HEK293 (cell line): ENCODE measurements at regions not wholly inside any gene's neighbourhood (a gene's known extent, or its start where the extent isn't known, plus 50 kb on each side); places are given as distances from the start of the nearest gene placed in this dataset.
A peak's percentile ranks its signal among the peaks of the same experiment; 100 is the strongest.

Experiments used
- EGR2 ChIP-seq: fragments of 450-650 bp; formaldehyde crosslinking; IDR thresholded peaks from 2 replicates; pipeline ENCODE4 v1.5.1; 2016; ENCODE audit warnings: low read depth, missing biosample characterization, missing genetic modification characterization
- MZF1 ChIP-seq: fragments of 450-650 bp; formaldehyde crosslinking; IDR thresholded peaks from 2 replicates; pipeline ENCODE4 v1.5.1; 2017; ENCODE audit warnings: missing biosample characterization, missing genetic modification characterization, borderline replicate concordance
- WT1 ChIP-seq: fragments of 450-650 bp; formaldehyde crosslinking; IDR thresholded peaks from 2 replicates; pipeline ENCODE4 v1.5.1; 2016; ENCODE audit warnings: missing biosample characterization, missing genetic modification characterization
- ZBTB17 ChIP-seq: fragments of 450-650 bp; formaldehyde crosslinking; IDR thresholded peaks from 2 replicates; pipeline ENCODE4 v1.5.1; 2016; ENCODE audit warnings: missing biosample characterization, missing genetic modification characterization
- ZFHX2 ChIP-seq: fragments of 450-650 bp; formaldehyde crosslinking; conservative IDR thresholded peaks from 2 replicates; pipeline ENCODE4 v1.5.1; 2016; ENCODE audit warnings: missing biosample characterization, missing genetic modification characterization
- ZNF24 ChIP-seq: fragments of 450-650 bp; formaldehyde crosslinking; IDR thresholded peaks from 2 replicates; pipeline ENCODE4 v1.5.1; 2016; ENCODE audit warnings: missing biosample characterization, missing genetic modification characterization
- ZNF292 ChIP-seq: fragments of 450-650 bp; formaldehyde crosslinking; IDR thresholded peaks from 2 replicates; pipeline ENCODE4 v1.5.1; 2016; ENCODE audit warnings: low read depth, missing biosample characterization, missing genetic modification characterization, borderline replicate concordance
- ZNF335 ChIP-seq: fragments of 450-650 bp; formaldehyde crosslinking; conservative IDR thresholded peaks from 2 replicates; pipeline ENCODE4 v1.5.1; 2016; ENCODE audit warnings: missing biosample characterization, missing genetic modification characterization
- ZNF37A ChIP-seq: fragments of 450-650 bp; IDR thresholded peaks from 2 replicates; pipeline ENCODE4 v1.5.1; 2018; ENCODE audit warnings: missing biosample characterization, missing genetic modification characterization
- ZNF391 ChIP-seq: fragments of 450-650 bp; formaldehyde crosslinking; IDR thresholded peaks from 2 replicates; pipeline ENCODE4 v1.5.1; 2016; ENCODE audit warnings: low read depth, missing biosample characterization, missing genetic modification characterization, borderline replicate concordance
- ZNF416 ChIP-seq: fragments of 450-650 bp; formaldehyde crosslinking; IDR thresholded peaks from 2 replicates; pipeline ENCODE4 v1.5.1; 2016; ENCODE audit warnings: missing biosample characterization, missing genetic modification characterization
- ZNF521 ChIP-seq: fragments of 450-650 bp; formaldehyde crosslinking; IDR thresholded peaks from 2 replicates; pipeline ENCODE4 v1.5.1; 2017; ENCODE audit warnings: missing biosample characterization, mild to moderate bottlenecking, missing genetic modification characterization
- ZNF560 ChIP-seq: fragments of 450-650 bp; formaldehyde crosslinking; IDR thresholded peaks from 2 replicates; pipeline ENCODE4 v1.5.1; 2017; ENCODE audit warnings: missing biosample characterization, missing genetic modification characterization, borderline replicate concordance
- ZNF585B ChIP-seq: fragments of 450-650 bp; formaldehyde crosslinking; IDR thresholded peaks from 2 replicates; pipeline ENCODE4 v1.5.1; 2016; ENCODE audit warnings: missing biosample characterization, missing genetic modification characterization
- ZNF624 ChIP-seq: fragments of 450-650 bp; formaldehyde crosslinking; IDR thresholded peaks from 2 replicates; pipeline ENCODE4 v1.5.1; 2017; ENCODE audit warnings: missing biosample characterization, missing genetic modification characterization
- ZNF626 ChIP-seq: fragments of 450-650 bp; sonication (Bioruptor Pico); formaldehyde crosslinking; IDR thresholded peaks from 2 replicates; pipeline ENCODE4 v1.5.1; 2018; ENCODE audit warnings: missing biosample characterization, missing genetic modification characterization, inconsistent platforms
- ZNF654 ChIP-seq: fragments of 450-650 bp; formaldehyde crosslinking; IDR thresholded peaks from 2 replicates; pipeline ENCODE4 v1.5.1; 2016; ENCODE audit warnings: low read depth, missing biosample characterization, missing genetic modification characterization
- ZNF670 ChIP-seq: fragments of 450-650 bp; formaldehyde crosslinking; IDR thresholded peaks from 2 replicates; pipeline ENCODE4 v1.5.1; 2016; ENCODE audit warnings: missing biosample characterization, missing genetic modification characterization, low read depth
- ZNF768 ChIP-seq: fragments of 450-650 bp; formaldehyde crosslinking; IDR thresholded peaks from 2 replicates; pipeline ENCODE4 v1.5.1; 2018; ENCODE audit warnings: missing biosample characterization, mild to moderate bottlenecking, missing genetic modification characterization
- ZNF843 ChIP-seq: fragments of 450-650 bp; formaldehyde crosslinking; IDR thresholded peaks from 2 replicates; pipeline ENCODE4 v1.5.1; 2016; ENCODE audit warnings: missing biosample characterization, missing genetic modification characterization
- ZSCAN16 ChIP-seq: fragments of 450-650 bp; formaldehyde crosslinking; IDR thresholded peaks from 2 replicates; pipeline ENCODE4 v1.5.1; 2016; ENCODE audit warnings: missing biosample characterization, missing genetic modification characterization
- TF ChIP-seq, protein P1 (sequence below): fragments of 450-650 bp; formaldehyde crosslinking; IDR thresholded peaks from 2 replicates; pipeline ENCODE4 v1.5.1; 2016; ENCODE audit warnings: missing biosample characterization, missing genetic modification characterization, borderline replicate concordance
- TF ChIP-seq, protein P2 (sequence below): fragments of 450-650 bp; formaldehyde crosslinking; conservative IDR thresholded peaks from 2 replicates; pipeline ENCODE4 v1.5.1; 2016; ENCODE audit warnings: low read depth, missing biosample characterization, missing genetic modification characterization
- TF ChIP-seq, protein P3 (sequence below): fragments of 450-650 bp; formaldehyde crosslinking; IDR thresholded peaks from 2 replicates; pipeline ENCODE4 v1.5.1; 2016; ENCODE audit warnings: missing biosample characterization, missing genetic modification characterization
- TF ChIP-seq, protein P4 (sequence below): fragments of 450-650 bp; formaldehyde crosslinking; IDR thresholded peaks from 2 replicates; pipeline ENCODE4; 2016; ENCODE audit warnings: missing biosample characterization, missing genetic modification characterization
- TF ChIP-seq, protein P5 (sequence below): fragments of 450-650 bp; formaldehyde crosslinking; IDR thresholded peaks from 2 replicates; pipeline ENCODE4 v1.5.1; 2016; ENCODE audit warnings: missing biosample characterization, missing genetic modification characterization
- TF ChIP-seq, protein P6 (sequence below): fragments of 450-650 bp; formaldehyde crosslinking; IDR thresholded peaks from 2 replicates; pipeline ENCODE4 v1.5.1; 2016; ENCODE audit warnings: missing biosample characterization, missing genetic modification characterization

DNA sequence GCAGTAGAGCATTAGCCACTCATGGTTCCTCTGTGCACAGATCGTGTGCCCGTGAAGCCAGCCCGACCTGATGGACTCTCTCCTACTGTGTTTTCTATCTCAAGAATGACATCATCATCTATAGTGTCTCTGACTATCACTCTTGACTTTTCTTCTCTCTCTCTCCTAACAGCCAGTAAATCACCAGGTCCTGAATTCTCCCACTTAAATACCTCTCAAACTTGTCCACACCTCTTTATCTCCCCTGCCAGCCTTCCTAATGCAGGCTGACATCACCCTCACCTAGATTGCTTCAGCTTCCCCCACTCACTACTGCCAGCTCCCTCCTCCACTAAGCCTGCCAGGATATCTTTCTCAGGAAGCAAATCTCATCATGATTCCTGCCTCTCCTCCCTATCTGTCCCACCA lies 90.6 kb upstream of the MIER3 start (continued):
- TF ChIP-seq ZNF624 (no peak), ZNF416 (tag by site-specific recombination) (0 out of 2 replicates have a peak, but pooled peaks have one; percentile 39), ZNF24 (peak; percentile 99), ZSCAN16 (tag by site-specific recombination) (no peak; the same call in 1 of the 2 replicates), ZNF670 (tag by site-specific recombination) (no peak), ZNF292 (tag by site-specific recombination) (no peak), ZNF585B (tag by site-specific recombination) (no peak), ZNF560 (tag by site-specific recombination) (no peak), ZNF391 (tag by site-specific recombination) (peak; percentile 56; the same call in 1 of the 2 replicates), ZNF654 (tag by site-specific recombination) (peak; percentile 6; the same call in 1 of the 2 replicates), ZNF521 (tag by site-specific recombination) (no peak), ZNF626 (tag by site-specific recombination) (no peak), ZNF37A (tag by site-specific recombination) (no peak), ZBTB17 (tag by site-specific recombination) (peak; percentile 97), MZF1 (tag by site-specific recombination) (peak; percentile 50; the same call in 1 of the 2 replicates), ZFHX2 (tag by site-specific recombination) (peak; percentile 88), ZNF843 (tag by site-specific recombination) (peak; percentile 100), ZNF768 (tag by site-specific recombination) (no peak), EGR2 (tag by site-specific recombination) (peak; percentile 90), ZNF335 (peak; percentile 78), WT1 (peak; percentile 80)
- TF ChIP-seq, protein P1, sequence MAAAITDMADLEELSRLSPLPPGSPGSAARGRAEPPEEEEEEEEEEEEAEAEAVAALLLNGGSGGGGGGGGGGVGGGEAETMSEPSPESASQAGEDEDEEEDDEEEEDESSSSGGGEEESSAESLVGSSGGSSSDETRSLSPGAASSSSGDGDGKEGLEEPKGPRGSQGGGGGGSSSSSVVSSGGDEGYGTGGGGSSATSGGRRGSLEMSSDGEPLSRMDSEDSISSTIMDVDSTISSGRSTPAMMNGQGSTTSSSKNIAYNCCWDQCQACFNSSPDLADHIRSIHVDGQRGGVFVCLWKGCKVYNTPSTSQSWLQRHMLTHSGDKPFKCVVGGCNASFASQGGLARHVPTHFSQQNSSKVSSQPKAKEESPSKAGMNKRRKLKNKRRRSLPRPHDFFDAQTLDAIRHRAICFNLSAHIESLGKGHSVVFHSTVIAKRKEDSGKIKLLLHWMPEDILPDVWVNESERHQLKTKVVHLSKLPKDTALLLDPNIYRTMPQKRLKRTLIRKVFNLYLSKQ (tag by site-specific recombination) = no peak
- TF ChIP-seq, protein P2, sequence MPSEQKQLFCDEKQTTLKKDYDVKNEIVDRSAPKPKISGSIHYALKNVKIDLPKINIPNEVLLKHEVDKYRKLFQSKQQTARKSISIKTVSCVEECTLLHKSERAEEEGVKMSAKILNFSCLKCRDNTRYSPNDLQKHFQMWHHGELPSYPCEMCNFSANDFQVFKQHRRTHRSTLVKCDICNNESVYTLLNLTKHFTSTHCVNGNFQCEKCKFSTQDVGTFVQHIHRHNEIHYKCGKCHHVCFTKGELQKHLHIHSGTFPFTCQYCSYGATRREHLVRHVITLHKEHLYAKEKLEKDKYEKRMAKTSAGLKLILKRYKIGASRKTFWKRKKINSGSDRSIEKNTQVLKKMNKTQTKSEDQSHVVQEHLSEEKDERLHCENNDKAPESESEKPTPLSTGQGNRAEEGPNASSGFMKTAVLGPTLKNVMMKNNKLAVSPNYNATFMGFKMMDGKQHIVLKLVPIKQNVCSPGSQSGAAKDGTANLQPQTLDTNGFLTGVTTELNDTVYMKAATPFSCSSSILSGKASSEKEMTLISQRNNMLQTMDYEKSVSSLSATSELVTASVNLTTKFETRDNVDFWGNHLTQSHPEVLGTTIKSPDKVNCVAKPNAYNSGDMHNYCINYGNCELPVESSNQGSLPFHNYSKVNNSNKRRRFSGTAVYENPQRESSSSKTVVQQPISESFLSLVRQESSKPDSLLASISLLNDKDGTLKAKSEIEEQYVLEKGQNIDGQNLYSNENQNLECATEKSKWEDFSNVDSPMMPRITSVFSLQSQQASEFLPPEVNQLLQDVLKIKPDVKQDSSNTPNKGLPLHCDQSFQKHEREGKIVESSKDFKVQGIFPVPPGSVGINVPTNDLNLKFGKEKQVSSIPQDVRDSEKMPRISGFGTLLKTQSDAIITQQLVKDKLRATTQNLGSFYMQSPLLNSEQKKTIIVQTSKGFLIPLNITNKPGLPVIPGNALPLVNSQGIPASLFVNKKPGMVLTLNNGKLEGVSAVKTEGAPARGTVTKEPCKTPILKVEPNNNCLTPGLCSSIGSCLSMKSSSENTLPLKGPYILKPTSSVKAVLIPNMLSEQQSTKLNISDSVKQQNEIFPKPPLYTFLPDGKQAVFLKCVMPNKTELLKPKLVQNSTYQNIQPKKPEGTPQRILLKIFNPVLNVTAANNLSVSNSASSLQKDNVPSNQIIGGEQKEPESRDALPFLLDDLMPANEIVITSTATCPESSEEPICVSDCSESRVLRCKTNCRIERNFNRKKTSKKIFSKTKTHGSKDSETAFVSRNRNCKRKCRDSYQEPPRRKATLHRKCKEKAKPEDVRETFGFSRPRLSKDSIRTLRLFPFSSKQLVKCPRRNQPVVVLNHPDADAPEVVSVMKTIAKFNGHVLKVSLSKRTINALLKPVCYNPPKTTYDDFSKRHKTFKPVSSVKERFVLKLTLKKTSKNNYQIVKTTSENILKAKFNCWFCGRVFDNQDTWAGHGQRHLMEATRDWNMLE (tag by site-specific recombination) = peak; percentile 87
- TF ChIP-seq, protein P3, sequence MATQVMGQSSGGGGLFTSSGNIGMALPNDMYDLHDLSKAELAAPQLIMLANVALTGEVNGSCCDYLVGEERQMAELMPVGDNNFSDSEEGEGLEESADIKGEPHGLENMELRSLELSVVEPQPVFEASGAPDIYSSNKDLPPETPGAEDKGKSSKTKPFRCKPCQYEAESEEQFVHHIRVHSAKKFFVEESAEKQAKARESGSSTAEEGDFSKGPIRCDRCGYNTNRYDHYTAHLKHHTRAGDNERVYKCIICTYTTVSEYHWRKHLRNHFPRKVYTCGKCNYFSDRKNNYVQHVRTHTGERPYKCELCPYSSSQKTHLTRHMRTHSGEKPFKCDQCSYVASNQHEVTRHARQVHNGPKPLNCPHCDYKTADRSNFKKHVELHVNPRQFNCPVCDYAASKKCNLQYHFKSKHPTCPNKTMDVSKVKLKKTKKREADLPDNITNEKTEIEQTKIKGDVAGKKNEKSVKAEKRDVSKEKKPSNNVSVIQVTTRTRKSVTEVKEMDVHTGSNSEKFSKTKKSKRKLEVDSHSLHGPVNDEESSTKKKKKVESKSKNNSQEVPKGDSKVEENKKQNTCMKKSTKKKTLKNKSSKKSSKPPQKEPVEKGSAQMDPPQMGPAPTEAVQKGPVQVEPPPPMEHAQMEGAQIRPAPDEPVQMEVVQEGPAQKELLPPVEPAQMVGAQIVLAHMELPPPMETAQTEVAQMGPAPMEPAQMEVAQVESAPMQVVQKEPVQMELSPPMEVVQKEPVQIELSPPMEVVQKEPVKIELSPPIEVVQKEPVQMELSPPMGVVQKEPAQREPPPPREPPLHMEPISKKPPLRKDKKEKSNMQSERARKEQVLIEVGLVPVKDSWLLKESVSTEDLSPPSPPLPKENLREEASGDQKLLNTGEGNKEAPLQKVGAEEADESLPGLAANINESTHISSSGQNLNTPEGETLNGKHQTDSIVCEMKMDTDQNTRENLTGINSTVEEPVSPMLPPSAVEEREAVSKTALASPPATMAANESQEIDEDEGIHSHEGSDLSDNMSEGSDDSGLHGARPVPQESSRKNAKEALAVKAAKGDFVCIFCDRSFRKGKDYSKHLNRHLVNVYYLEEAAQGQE = peak; percentile 43; the same call in 1 of the 2 replicates
- TF ChIP-seq, protein P4, sequence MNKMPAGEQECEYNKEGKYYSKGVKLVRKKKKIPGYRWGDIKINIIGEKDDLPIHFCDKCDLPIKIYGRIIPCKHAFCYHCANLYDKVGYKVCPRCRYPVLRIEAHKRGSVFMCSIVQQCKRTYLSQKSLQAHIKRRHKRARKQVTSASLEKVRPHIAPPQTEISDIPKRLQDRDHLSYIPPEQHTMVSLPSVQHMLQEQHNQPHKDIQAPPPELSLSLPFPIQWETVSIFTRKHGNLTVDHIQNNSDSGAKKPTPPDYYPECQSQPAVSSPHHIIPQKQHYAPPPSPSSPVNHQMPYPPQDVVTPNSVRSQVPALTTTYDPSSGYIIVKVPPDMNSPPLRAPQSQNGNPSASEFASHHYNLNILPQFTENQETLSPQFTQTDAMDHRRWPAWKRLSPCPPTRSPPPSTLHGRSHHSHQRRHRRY (tag by site-specific recombination) = peak; percentile 92
- TF ChIP-seq, protein P5, sequence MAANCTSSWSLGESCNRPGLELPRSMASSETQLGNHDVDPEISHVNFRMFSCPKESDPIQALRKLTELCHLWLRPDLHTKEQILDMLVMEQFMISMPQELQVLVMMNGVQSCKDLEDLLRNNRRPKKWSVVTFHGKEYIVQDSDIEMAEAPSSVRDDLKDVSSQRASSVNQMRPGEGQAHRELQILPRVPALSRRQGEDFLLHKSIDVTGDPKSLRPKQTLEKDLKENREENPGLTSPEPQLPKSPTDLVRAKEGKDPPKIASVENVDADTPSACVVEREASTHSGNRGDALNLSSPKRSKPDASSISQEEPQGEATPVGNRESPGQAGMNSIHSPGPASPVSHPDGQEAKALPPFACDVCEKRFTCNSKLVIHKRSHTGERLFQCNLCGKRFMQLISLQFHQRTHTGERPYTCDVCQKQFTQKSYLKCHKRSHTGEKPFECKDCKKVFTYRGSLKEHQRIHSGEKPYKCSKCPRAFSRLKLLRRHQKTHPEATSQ (tag by site-specific recombination) = 0 out of 2 replicates have a peak, but pooled peaks have one; percentile 21
- TF ChIP-seq, protein P6, sequence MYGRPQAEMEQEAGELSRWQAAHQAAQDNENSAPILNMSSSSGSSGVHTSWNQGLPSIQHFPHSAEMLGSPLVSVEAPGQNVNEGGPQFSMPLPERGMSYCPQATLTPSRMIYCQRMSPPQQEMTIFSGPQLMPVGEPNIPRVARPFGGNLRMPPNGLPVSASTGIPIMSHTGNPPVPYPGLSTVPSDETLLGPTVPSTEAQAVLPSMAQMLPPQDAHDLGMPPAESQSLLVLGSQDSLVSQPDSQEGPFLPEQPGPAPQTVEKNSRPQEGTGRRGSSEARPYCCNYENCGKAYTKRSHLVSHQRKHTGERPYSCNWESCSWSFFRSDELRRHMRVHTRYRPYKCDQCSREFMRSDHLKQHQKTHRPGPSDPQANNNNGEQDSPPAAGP (tag by site-specific recombination) = peak; percentile 95
